Bronchial epithelial cell (primary cell): ENCODE measurements at regions not wholly inside any gene's neighbourhood (a gene's known extent, or its start where the extent isn't known, plus 50 kb on each side); places are given as distances from the start of the nearest gene placed in this dataset.

Source experiments
- DNase-seq: peaks from one replicate; pipeline ENCODE4 v3.0.0-alpha.2; 2010; ENCODE audit warnings: low read depth
- FAIRE-seq: peaks from 2 replicates; lab custom pipeline; 2011; peaks lifted over from hg19 to GRCh38; lab: Jason Lieb, UNC
- H3K27me3 ChIP-seq: 2 replicates; pipeline ENCODE4 v1.5.1; 2011; ENCODE audit warnings: low read length; ENCODE audit not compliant: control insufficient read depth, insufficient read depth
- H3K36me3 ChIP-seq: 2 replicates; pipeline ENCODE4 v1.5.1; 2011; ENCODE audit warnings: low read length; ENCODE audit not compliant: control insufficient read depth, insufficient read depth
- H3K4me3 ChIP-seq: 2 replicates; pipeline ENCODE4 v1.5.1; 2011; ENCODE audit warnings: mild to moderate bottlenecking, low read depth, low read length, control low read depth
- CTCF ChIP-seq: IDR thresholded peaks from 2 replicates; pipeline ENCODE4 v1.5.1; 2011; ENCODE audit warnings: mild to moderate bottlenecking, moderate library complexity, low read length, control low read depth, inconsistent platforms; ENCODE audit not compliant: insufficient read depth, severe bottlenecking

GRCh38 chr16:52071101-52071500 is 475.8 kb downstream of the TOX3 start:
- peaks cover 2% of the 10 kb centered on the region for H3K27me3 ChIP-seq
- FAIRE-seq, result no peak
- DNase-seq, result no peak
- no peak overlapping the region for H3K4me3 ChIP-seq
- no peaks in the 10 kb centered on the region for H3K36me3 ChIP-seq
- no peak for TF ChIP-seq CTCF

GRCh38 chr16:52070341-52071057 is 476.4 kb downstream of the TOX3 start:
- no peaks in the 10 kb centered on the region for H3K36me3 ChIP-seq
- no peak for TF ChIP-seq CTCF
- H3K4me3 ChIP-seq, result no peak overlapping the region
- no peak for DNase-seq
- peaks cover 2% of the 10 kb centered on the region for H3K27me3 ChIP-seq
- FAIRE-seq, result no peak

GRCh38 chr16:52069866-52070265 is 477.1 kb downstream of the TOX3 start:
- TF ChIP-seq CTCF, result peak; percentile 39
- Histone ChIP-seq H3K4me3 (no peak overlapping the region), H3K27me3 (peaks cover 2% of the 10 kb centered on the region), H3K36me3 (no peaks in the 10 kb centered on the region)
- FAIRE-seq, result no peak
- peak; percentile 45 for DNase-seq

- Histone ChIP-seq H3K4me3 (no peak overlapping the region), H3K36me3 (no peaks in the 10 kb centered on the region), H3K27me3 (peaks cover 2% of the 10 kb centered on the region)
- FAIRE-seq (no peak), DNase-seq (peak; percentile 66)
- TF ChIP-seq CTCF, result peak; percentile 33
These were observed 478.4 kb downstream of the TOX3 start for GRCh38 chr16:52068447-52069074.

- DNase-seq (no peak), FAIRE-seq (no peak)
- TF ChIP-seq CTCF, result no peak
- Histone ChIP-seq H3K27me3 (peaks cover 3% of the 10 kb centered on the region), H3K36me3 (no peaks in the 10 kb centered on the region), H3K4me3 (no peak overlapping the region)
These were observed 480.0 kb downstream of the TOX3 start for GRCh38 chr16:52066962-52067361.
